Tibial nerve (tissue), 4 donors: ENCODE measurements at regions not wholly inside any gene's neighbourhood (a gene's known extent, or its start where the extent isn't known, plus 50 kb on each side); places are given as distances from the start of the nearest gene placed in this dataset.
"Not testable (repeated sequence)": the region's sequence is repeated elsewhere in the genome, so short reads cannot be mapped to it uniquely, and the experiment has no call there.

Experiments
- EP300 ChIP-seq, 2 donors: sonication (generic); formaldehyde crosslinking; IDR thresholded peaks; one replicate each; pipeline ENCODE4 v1.6.1; 2017; ENCODE audit warnings: antibody characterized with exemption in 2 of 2, mild to moderate bottlenecking in 1 of 2
- POLR2A ChIP-seq, 2 donors: fragments of 450-650 bp; IDR thresholded peaks; one replicate each; pipeline ENCODE4 v1.6.1; 2017; ENCODE audit warnings: antibody characterized with exemption in 2 of 2, mild to moderate bottlenecking in 2 of 2, moderate library complexity in 2 of 2
- TF ChIP-seq, protein P1 (sequence below), 5 experiments: fragments of 200-600 bp in 3 of 5; fragments of 450-650 bp in 2 of 5; sonication (generic) in 3 of 5; IDR thresholded peaks; one replicate each; pipeline ENCODE4 v1.5.1; 2016 to 2019; ENCODE audit warnings: antibody characterized with exemption in 5 of 5, mild to moderate bottlenecking in 3 of 5, moderate library complexity in 2 of 5

DNA sequence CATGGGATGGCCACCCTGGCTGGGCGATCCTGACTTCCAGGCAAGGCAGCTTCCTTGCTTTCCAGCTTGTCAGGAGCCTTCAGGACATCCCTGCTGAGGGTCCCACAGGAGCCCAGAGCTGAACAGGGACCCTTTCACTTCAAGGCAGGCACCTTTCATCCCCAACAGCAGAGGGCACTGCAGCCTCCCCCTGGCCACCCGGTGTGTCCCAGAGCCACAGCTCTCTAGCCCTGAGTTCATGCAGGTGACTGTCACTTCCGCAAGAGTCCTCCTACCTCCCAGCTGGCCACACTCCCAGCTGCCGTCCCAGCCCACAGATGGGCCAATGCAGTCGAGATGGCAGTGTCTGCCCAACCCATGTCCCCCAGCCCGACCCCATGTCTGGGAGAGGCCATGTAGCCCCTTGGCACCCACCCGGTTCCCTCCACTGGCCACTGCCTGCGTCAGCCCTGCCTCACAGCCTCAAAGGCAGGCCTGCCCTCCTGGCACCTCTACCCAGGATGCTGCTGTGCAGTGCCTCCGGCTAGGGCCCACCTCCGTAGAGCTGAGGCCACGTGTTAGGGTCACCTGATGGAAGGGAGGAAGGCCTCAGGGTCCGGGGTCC is 248.3 kb downstream of the CCDC74A start:
- TF ChIP-seq, protein P1, sequence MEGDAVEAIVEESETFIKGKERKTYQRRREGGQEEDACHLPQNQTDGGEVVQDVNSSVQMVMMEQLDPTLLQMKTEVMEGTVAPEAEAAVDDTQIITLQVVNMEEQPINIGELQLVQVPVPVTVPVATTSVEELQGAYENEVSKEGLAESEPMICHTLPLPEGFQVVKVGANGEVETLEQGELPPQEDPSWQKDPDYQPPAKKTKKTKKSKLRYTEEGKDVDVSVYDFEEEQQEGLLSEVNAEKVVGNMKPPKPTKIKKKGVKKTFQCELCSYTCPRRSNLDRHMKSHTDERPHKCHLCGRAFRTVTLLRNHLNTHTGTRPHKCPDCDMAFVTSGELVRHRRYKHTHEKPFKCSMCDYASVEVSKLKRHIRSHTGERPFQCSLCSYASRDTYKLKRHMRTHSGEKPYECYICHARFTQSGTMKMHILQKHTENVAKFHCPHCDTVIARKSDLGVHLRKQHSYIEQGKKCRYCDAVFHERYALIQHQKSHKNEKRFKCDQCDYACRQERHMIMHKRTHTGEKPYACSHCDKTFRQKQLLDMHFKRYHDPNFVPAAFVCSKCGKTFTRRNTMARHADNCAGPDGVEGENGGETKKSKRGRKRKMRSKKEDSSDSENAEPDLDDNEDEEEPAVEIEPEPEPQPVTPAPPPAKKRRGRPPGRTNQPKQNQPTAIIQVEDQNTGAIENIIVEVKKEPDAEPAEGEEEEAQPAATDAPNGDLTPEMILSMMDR (IDR thresholded peaks at IDR 0.05): not testable (repeated sequence)
- not testable (repeated sequence) for TF ChIP-seq POLR2A, EP300 (IDR thresholded peaks at IDR 0.05)
